Esophagus muscularis mucosa (tissue), 4 donors: ENCODE measurements at regions not wholly inside any gene's neighbourhood (a gene's known extent, or its start where the extent isn't known, plus 50 kb on each side); places are given as distances from the start of the nearest gene placed in this dataset.

Experiments
- DNase-seq: peaks from one replicate; pipeline ENCODE4 v3.0.0-alpha.2; 2017; ENCODE audit errors: extremely low spot score
- H3K27ac ChIP-seq, 4 donors: fragments of 200-600 bp; sonication (generic); replicated peaks in 1 of 4; 1 replicate in 3 of 4; 2 replicates in 1 of 4; pipeline ENCODE4 v1.5.1; 2016 to 2019; ENCODE audit warnings: mild to moderate bottlenecking in 1 of 4
- H3K27me3 ChIP-seq, 4 donors: fragments of 200-600 bp; sonication (generic); one replicate each; pipeline versions ENCODE4 v1.5.1 to v1.6.0; 2016 to 2019
- H3K36me3 ChIP-seq, 4 donors: fragments of 200-600 bp; sonication (generic); one replicate each; pipeline ENCODE4 v1.5.1; 2016 to 2019
- H3K4me1 ChIP-seq, 4 donors: fragments of 200-600 bp; sonication (generic); one replicate each; pipeline ENCODE4 v1.5.1; 2016 to 2019
- H3K4me3 ChIP-seq, 4 donors: fragments of 200-600 bp; sonication (generic); 1 replicate in 2 of 4; 2 replicates in 2 of 4; pipeline ENCODE4 v1.5.1; 2016 to 2019; ENCODE audit warnings: mild to moderate bottlenecking in 4 of 4, moderate library complexity in 1 of 4
- H3K9me3 ChIP-seq, 4 donors: fragments of 200-600 bp; sonication (generic); 1 replicate in 3 of 4; 2 replicates in 1 of 4; pipeline ENCODE4 v1.5.1; 2016 to 2019
- CTCF ChIP-seq, 3 experiments: fragments of 200-600 bp in 2 of 3; fragments of 450-650 bp in 1 of 3; sonication (generic) in 2 of 3; IDR thresholded peaks; one replicate each; pipeline ENCODE4 v1.5.1; 2017 to 2019; ENCODE audit warnings: antibody characterized with exemption in 3 of 3, mild to moderate bottlenecking in 2 of 3, moderate library complexity in 1 of 3
- EP300 ChIP-seq: sonication (generic); formaldehyde crosslinking; IDR thresholded peaks from one replicate; pipeline ENCODE4 v1.6.1; 2017; ENCODE audit warnings: antibody characterized with exemption
- POLR2A ChIP-seq: fragments of 450-650 bp; IDR thresholded peaks from one replicate; pipeline ENCODE4 v1.6.1; 2017; ENCODE audit warnings: antibody characterized with exemption, moderate library complexity, mild to moderate bottlenecking, low read depth
- POLR2AphosphoS5 ChIP-seq, 2 donors: sonication (generic); formaldehyde crosslinking; IDR thresholded peaks; one replicate each; pipeline ENCODE4 v1.6.1; 2017; ENCODE audit warnings: antibody characterized with exemption in 2 of 2
- WGBS: methylation state at CpG from one replicate; pipeline ENCODE4 v1.1.5; 2018; 5-methylcytosine and 5-hydroxymethylcytosine counted together
- intact Hi-C: fragments of 100-400 bp; cut with DNase I; formaldehyde crosslinking; loops from one replicate; pipeline ENCODE4 v1.15.1; 2023

- WGBS: 98% methylated on average over 4 of the region's 4 CpGs
- Histone ChIP-seq H3K36me3 (no peaks in the 10 kb centered on the region), H3K4me1 (peaks cover 27 to 35% (median 32%) of the 10 kb centered on the region in 4 donors), H3K27ac (no peak overlapping the region), H3K9me3 (no peaks in the 10 kb centered on the region), H3K4me3 (no peak overlapping the region), H3K27me3 (no peaks in the 10 kb centered on the region)
- DNase-seq: no peak
- intact Hi-C loops: no loop called here
- no peak for TF ChIP-seq POLR2A
- no peak for TF ChIP-seq POLR2AphosphoS5 (IDR thresholded peaks at IDR 0.05)
- TF ChIP-seq EP300: no peak
- TF ChIP-seq CTCF (IDR thresholded peaks at IDR 0.05): no peak
These were observed 64.0 kb downstream of the ZFP36L2 start for GRCh38 chr2:43162511-43162776.

DNA sequence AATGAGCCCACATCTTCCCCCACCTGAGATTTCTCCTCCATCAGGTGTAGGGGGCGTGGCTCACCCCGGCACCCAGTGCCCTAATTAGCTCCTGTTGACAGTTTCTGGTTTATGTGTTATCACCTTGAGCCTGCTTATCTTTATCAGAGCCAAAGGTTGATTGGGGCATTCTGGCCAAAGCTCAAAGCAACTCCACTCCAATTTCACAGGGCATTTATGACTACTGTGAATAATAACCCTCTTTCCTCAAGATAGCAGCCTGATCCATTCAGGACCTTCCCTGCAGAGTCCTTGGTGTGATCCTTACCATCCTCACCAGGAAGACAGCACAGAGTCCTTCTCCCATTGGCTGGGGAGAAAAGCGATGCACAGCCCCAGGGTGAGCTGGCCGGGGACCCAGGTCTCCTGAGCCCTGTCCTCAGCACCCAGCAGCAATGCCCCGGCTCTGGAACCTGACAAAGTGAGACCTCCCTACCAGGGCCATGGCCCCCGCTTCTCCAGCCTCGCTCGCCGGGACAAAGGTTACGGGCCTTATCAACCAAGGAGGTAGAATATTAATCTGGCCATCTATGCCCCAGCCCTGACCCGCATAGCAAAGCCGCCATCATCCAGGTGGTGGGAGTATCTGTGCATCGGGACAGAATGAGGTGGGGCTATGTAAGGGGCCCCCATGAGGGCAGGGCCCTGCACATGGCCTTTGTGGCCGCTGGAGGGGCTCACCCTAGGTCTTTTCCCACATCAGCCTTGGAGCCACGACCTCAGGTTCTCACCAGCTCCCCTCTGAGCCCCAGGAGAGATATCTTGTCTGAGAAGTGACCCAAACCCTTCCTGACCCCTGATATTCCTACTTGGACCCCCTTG is 64.5 kb downstream of the ZFP36L2 start:
- 97% methylated on average over 2 of the region's 15 CpGs for WGBS
- no peaks in the 10 kb centered on the region for H3K36me3 ChIP-seq
- no peak overlapping the region for H3K4me3 ChIP-seq
- H3K4me1 ChIP-seq: peaks cover 28 to 37% (median 34%) of the 10 kb centered on the region in 4 donors
- no peak for TF ChIP-seq POLR2A
- TF ChIP-seq POLR2AphosphoS5 (IDR thresholded peaks at IDR 0.05): no peak
- no peak for TF ChIP-seq EP300
- no peak for TF ChIP-seq CTCF (IDR thresholded peaks at IDR 0.05)
- DNase-seq: no peak
- no peak overlapping the region for H3K27ac ChIP-seq
- no peaks in the 10 kb centered on the region for H3K27me3 ChIP-seq
- no peaks in the 10 kb centered on the region for H3K9me3 ChIP-seq
- intact Hi-C loops: no loop called here

DNA sequence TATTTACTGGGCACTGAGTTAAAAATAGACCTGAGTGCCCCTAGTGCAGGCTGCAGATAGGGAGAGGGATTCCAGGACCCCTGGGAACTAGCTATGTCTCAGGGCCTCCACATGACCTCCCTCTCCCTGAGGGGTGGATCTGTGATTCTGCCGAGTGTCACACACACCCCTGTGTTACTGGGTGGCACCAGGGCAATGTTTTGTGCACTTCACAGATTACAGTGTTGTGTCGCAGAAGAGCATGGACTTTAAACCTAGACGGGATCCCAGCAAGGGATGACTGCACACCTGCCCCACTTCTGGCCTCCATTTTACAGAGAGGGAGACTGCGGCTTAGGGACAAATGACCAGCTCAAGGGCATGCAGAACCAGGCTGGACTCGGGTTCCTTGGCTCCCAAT is 65.6 kb downstream of the ZFP36L2 start:
- Histone ChIP-seq H3K27ac (no peak overlapping the region), H3K4me3 (no peak overlapping the region), H3K36me3 (no peaks in the 10 kb centered on the region), H3K4me1 (peaks cover 28 to 37% (median 34%) of the 10 kb centered on the region in 4 donors), H3K27me3 (no peaks in the 10 kb centered on the region), H3K9me3 (no peaks in the 10 kb centered on the region)
- TF ChIP-seq EP300 (no peak), POLR2A (no peak), CTCF (IDR thresholded peaks at IDR 0.05) (no peak), POLR2AphosphoS5 (IDR thresholded peaks at IDR 0.05) (no peak)
- WGBS: 96% methylated on average over 3 of the region's 5 CpGs
- DNase-seq: no peak
- intact Hi-C loops: no loop called here

DNA sequence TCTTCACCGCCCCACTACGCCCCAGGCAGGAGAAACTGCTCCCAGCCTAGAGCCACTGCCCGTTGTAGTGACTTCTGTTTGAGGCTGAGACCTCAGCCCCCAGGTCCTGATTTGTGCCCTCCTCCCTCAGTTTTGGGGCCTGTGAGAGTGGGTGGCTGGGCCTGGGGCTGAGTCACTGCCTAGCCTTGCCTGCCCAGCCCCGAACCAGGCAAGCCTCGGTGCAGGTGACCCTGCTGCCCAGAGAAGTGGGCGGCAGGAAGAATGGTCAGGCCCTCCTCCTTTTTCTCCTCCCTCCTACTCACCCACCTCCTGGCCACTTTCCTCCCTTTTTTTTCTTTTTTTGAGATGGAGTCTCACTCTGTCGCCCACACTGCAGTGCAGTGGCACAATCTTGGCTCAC is 66.6 kb downstream of the ZFP36L2 start:
- Histone ChIP-seq H3K27ac (peak overlapping the region; percentile 74 to 86 (median 80)), H3K27me3 (no peaks in the 10 kb centered on the region), H3K4me3 (no peak overlapping the region), H3K9me3 (no peaks in the 10 kb centered on the region), H3K36me3 (no peaks in the 10 kb centered on the region), H3K4me1 (peaks cover 28 to 37% (median 34%) of the 10 kb centered on the region in 4 donors)
- TF ChIP-seq POLR2AphosphoS5 (IDR thresholded peaks at IDR 0.05) (no peak), POLR2A (no peak), EP300 (no peak), CTCF (IDR thresholded peaks at IDR 0.05) (no peak)
- intact Hi-C loops: no loop called here
- no peak for DNase-seq
- WGBS: 70% methylated on average over 7 of the region's 7 CpGs
